ENCODE measurements at regions not wholly inside any gene's neighbourhood (a gene's known extent, or its start where the extent isn't known, plus 50 kb on each side); places are given as distances from the start of the nearest gene placed in this dataset.

DNA sequence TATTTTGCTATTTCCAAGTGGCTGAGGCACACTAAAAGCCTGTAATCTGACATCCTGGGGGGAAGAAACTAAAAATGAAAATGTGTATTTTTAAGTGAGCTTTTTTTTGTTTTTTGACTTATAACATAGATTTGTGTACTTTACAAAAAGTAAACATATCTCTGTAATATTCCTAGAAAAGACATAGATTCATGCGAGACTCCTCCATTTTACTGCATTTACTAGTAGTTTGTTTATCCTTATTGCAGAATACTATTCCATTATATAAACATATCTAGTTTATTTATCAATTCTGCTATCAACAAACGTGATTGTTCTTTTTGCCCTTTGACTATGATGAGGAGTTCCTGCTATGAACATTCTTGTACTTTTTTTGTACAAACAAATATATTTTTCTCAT, 67.8 kb upstream of the PLSCR5 start:
- Histone ChIP-seq H3F3A (replicated peaks; ENCODE audit: insufficient read depth) (no peaks in the 10 kb centered on the region), H3K4me3 (ENCODE audit: low read depth in 2 of 2, low read length in 1 of 2) (no peak overlapping the region), H3K9me2 (no peaks in the 10 kb centered on the region), H3K4me2 (no peak overlapping the region), H3K27ac (ENCODE audit: low read depth in 2 of 2, low read length in 1 of 2) (no peak overlapping the region), H3K9me3 (no peaks in the 10 kb centered on the region), H4K20me1 (ENCODE audit: insufficient read depth) (no peaks in the 10 kb centered on the region), H3K79me2 (ENCODE audit: insufficient read depth) (no peaks in the 10 kb centered on the region), H2AFZ (ENCODE audit: low read depth) (no peak overlapping the region), H3K36me3 (replicated peaks in 1 of 2; ENCODE audit: control insufficient read depth in 1 of 2, insufficient read depth in 2 of 2, low read length in 1 of 2) (no peaks in the 10 kb centered on the region), H3K27me3 (ENCODE audit: insufficient read depth) (no peaks in the 10 kb centered on the region), H3K4me1 (ENCODE audit: control insufficient read depth in 1 of 2, insufficient read depth in 2 of 2, low read depth in 1 of 2, low read length in 1 of 2) (no peaks in the 10 kb centered on the region), H3K9ac (no peak overlapping the region)
- WGBS (ENCODE audit: low lambda C conversion rate): 3% methylated on average over 2 of the region's 2 CpGs
- TF ChIP-seq RXRA (IDR thresholded peaks at IDR 0.05; ENCODE audit: borderline replicate concordance, low read depth) (no peak), NRF1 (IDR thresholded peaks at IDR 0.05; ENCODE audit: low read depth, low read length) (no peak), RFX5 (IDR thresholded peaks at IDR 0.05; ENCODE audit: low read length) (no peak), EP300 (IDR thresholded peaks at IDR 0.05; ENCODE audit: borderline replicate concordance in 1 of 2, low read depth in 1 of 2, low read length in 1 of 2) (no peak), CTCF (IDR thresholded peaks at IDR 0.05) (no peak), MEF2A (IDR thresholded peaks at IDR 0.05; ENCODE audit: borderline replicate concordance, low read depth) (no peak), MAX (IDR thresholded peaks at IDR 0.05; ENCODE audit: low read depth) (no peak)
- TF ChIP-seq, protein P1, sequence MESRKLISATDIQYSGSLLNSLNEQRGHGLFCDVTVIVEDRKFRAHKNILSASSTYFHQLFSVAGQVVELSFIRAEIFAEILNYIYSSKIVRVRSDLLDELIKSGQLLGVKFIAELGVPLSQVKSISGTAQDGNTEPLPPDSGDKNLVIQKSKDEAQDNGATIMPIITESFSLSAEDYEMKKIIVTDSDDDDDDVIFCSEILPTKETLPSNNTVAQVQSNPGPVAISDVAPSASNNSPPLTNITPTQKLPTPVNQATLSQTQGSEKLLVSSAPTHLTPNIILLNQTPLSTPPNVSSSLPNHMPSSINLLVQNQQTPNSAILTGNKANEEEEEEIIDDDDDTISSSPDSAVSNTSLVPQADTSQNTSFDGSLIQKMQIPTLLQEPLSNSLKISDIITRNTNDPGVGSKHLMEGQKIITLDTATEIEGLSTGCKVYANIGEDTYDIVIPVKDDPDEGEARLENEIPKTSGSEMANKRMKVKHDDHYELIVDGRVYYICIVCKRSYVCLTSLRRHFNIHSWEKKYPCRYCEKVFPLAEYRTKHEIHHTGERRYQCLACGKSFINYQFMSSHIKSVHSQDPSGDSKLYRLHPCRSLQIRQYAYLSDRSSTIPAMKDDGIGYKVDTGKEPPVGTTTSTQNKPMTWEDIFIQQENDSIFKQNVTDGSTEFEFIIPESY (IDR thresholded peaks at IDR 0.05; ENCODE audit: borderline replicate concordance, low read depth): no peak
- no peak for DNase-seq
- CTCF ChIA-PET: no interaction called here
- POLR2A ChIA-PET: no interaction called here

DNA sequence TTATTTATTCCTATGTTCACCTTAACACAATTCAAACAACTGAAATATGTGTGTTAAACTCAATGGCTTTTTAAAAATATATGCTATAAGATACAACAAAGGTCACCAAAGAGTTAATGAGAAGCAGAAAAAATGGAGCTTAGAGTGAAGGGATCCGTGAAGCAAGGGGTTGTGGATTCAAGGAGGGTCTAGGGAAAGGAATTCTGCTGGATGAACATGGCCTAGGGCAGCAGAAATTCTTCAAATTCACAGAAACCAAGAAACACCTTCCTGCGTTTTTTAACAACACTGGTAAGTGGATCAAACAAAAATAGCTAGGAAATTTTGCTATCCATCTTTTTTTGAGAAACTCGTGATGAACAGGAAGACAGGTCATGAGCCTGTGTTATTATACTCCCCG, 59.3 kb upstream of the PLSCR5 start:
- no peaks in the 10 kb centered on the region for H3F3A ChIP-seq (replicated peaks; ENCODE audit: insufficient read depth)
- no peak overlapping the region for H3K4me3 ChIP-seq (ENCODE audit: low read depth in 2 of 2, low read length in 1 of 2)
- TF ChIP-seq RAD21 (IDR thresholded peaks at IDR 0.05; ENCODE audit: low read length): no peak
- TF ChIP-seq MAX (IDR thresholded peaks at IDR 0.05; ENCODE audit: low read depth): no peak
- TF ChIP-seq JUND (IDR thresholded peaks at IDR 0.05): no peak
- no peak for TF ChIP-seq ELF1 (IDR thresholded peaks at IDR 0.05)
- TF ChIP-seq FOSL2 (IDR thresholded peaks at IDR 0.05; ENCODE audit: borderline replicate concordance, low read depth): no peak
- TF ChIP-seq, protein P2, sequence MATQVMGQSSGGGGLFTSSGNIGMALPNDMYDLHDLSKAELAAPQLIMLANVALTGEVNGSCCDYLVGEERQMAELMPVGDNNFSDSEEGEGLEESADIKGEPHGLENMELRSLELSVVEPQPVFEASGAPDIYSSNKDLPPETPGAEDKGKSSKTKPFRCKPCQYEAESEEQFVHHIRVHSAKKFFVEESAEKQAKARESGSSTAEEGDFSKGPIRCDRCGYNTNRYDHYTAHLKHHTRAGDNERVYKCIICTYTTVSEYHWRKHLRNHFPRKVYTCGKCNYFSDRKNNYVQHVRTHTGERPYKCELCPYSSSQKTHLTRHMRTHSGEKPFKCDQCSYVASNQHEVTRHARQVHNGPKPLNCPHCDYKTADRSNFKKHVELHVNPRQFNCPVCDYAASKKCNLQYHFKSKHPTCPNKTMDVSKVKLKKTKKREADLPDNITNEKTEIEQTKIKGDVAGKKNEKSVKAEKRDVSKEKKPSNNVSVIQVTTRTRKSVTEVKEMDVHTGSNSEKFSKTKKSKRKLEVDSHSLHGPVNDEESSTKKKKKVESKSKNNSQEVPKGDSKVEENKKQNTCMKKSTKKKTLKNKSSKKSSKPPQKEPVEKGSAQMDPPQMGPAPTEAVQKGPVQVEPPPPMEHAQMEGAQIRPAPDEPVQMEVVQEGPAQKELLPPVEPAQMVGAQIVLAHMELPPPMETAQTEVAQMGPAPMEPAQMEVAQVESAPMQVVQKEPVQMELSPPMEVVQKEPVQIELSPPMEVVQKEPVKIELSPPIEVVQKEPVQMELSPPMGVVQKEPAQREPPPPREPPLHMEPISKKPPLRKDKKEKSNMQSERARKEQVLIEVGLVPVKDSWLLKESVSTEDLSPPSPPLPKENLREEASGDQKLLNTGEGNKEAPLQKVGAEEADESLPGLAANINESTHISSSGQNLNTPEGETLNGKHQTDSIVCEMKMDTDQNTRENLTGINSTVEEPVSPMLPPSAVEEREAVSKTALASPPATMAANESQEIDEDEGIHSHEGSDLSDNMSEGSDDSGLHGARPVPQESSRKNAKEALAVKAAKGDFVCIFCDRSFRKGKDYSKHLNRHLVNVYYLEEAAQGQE (IDR thresholded peaks at IDR 0.05; ENCODE audit: low read depth, low read length): no peak
- no peaks in the 10 kb centered on the region for H3K27me3 ChIP-seq (ENCODE audit: insufficient read depth)
- WGBS (ENCODE audit: low lambda C conversion rate): under 1% methylated on average over 4 of the region's 4 CpGs
- H3K9me2 ChIP-seq: no peaks in the 10 kb centered on the region
- no peak overlapping the region for H3K27ac ChIP-seq (ENCODE audit: low read depth in 2 of 2, low read length in 1 of 2)
- H3K9ac ChIP-seq: no peak overlapping the region
- H3K9me3 ChIP-seq: no peaks in the 10 kb centered on the region
- H3K79me2 ChIP-seq (ENCODE audit: insufficient read depth): no peaks in the 10 kb centered on the region
- no peaks in the 10 kb centered on the region for H4K20me1 ChIP-seq (ENCODE audit: insufficient read depth)
- H3K4me1 ChIP-seq (ENCODE audit: control insufficient read depth in 1 of 2, insufficient read depth in 2 of 2, low read depth in 1 of 2, low read length in 1 of 2): no peaks in the 10 kb centered on the region
- POLR2A ChIA-PET: no interaction called here
- no peak overlapping the region for H3K4me2 ChIP-seq
- no peak overlapping the region for H2AFZ ChIP-seq (ENCODE audit: low read depth)
- no peaks in the 10 kb centered on the region for H3K36me3 ChIP-seq (replicated peaks in 1 of 2; ENCODE audit: control insufficient read depth in 1 of 2, insufficient read depth in 2 of 2, low read length in 1 of 2)
- CTCF ChIA-PET: interaction anchor here (0.7 kb wide), 1 partner anchor 13 kb away, joined by 3 read pairs; no protein-coding TSS in a partner anchor
- DNase-seq: no peak

Data from SK-N-SH (cell line).